Activated T-helper 1 cell treated with anti-CD3 and anti-CD28 coated beads, Interleukin-2, amount 50 U/mL, for 16 hours (primary cell): ENCODE measurements at regions not wholly inside any gene's neighbourhood (a gene's known extent, or its start where the extent isn't known, plus 50 kb on each side); places are given as distances from the start of the nearest gene placed in this dataset.

ENCODE experiments used
- DNase-seq, 2 donors: peaks; one replicate each; pipeline ENCODE4 v3.0.0-alpha.2; 2020; ENCODE audit warnings: low read depth in 1 of 2, low spot score in 1 of 2

DNA sequence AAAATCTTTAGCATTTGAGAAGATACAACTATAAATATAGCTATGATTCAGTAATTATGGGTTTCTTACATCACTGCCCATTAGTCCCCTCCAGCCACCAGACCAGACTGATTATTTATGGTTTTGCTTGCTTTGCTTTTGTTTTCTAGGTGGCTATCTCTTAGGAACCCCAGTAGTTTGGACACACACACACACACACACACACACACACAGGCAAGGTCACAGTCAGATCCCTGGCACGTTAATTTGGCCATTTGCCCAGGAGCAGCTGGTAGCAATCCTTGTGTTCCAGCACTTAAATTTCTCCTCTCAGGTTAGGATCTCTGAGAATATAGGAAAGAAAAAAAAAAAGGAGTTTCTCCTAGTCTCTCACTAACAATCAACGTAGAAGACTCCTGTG is 90.2 kb upstream of the RESF1 start:
- DNase-seq = no peak

DNA sequence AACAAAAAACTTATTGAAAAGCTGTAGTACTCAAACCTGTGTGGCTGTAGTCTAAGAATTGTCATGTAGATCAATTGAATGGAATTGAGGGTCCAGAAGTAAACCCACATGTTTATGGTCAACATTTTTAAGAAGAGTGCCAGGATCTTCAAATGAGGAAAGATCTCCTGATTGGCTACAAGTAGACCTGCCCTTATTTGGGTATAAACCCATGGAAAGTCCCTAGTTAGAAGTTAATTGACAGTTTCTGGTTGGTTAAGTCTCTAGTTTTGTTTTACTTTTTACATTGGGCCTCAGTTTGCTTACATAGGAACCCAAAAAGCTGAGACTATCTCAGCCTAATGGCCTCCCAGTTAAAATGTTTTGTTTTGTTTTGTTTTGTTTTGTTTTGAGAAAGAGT is 91.9 kb upstream of the RESF1 start:
- DNase-seq = no peak

DNA sequence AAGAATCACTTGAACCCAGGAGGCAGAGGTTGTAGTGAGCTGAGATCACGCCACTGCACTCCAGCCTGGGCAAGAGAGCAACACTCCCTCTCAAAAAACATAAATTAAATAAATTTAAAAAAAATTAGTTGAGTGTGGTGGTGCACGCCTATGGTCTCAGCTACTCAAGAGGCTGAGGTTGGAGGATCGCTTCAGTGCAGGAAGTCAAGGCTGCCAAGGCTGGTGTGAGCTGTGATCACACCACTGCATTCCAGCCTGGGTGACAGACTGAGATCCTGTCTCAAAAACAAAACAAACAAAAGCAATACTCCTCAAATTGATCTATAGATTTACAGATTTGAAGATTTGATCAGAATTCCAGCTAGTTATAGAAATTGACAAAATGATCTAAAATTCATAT is 92.7 kb upstream of the RESF1 start:
- no peak for DNase-seq

DNA sequence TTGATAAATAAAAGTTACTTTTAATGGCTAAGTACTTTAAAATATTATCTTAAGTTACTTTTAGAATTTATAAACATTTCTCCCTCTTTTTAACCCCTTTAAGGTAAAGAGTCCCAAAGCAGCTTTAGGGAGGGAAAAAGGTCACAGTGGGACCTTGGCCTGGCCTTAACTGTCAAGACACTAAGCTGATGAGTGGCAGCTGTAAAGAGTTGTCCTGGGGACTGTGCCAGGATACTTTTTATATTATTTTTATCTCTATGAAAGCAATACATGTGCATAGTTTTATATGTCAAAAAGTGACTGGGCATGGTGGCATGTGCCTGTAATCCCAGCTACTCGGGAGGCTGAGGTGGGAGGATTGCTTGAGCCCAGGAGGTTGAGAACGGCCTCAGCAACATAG is 94.2 kb upstream of the RESF1 start:
- DNase-seq = no peak

DNA sequence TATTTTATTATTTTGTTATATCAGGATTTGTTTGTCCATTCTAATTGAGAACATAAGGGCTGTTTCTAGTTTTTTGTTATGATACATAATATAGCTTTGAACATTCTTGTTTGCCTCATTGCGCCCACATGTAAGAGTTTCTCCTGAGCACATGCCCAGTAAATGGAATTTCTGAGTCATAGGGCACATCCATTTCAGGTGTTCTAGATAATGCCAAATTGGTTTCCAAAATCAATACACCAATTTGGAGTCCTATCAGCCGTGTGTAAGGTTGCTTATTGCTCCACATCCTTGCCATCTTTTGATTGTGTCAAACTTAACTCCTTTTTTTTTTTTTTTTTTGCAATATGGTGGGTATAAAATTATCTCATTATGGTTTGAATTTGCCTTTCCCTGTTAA is 97.9 kb upstream of the RESF1 start:
- no peak for DNase-seq

DNA sequence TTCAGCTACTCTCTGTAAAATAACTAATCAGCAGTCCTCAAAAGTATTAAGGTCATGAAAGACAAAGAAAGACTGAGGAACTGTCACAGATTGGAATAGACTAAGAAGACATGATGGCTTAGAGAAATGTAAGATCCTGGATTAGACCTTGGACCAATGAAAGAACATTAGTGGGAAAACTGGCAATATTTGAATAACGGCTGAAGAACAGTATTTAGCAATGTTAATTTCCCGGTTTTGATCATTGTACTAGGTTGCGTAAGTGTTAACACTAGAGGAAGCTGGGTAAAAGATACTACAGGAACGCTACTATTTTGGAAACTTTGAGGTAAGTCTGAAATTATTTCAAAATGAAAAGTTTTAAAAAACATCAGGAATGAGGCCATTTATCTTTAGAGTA is 98.8 kb upstream of the RESF1 start:
- DNase-seq = no peak

DNA sequence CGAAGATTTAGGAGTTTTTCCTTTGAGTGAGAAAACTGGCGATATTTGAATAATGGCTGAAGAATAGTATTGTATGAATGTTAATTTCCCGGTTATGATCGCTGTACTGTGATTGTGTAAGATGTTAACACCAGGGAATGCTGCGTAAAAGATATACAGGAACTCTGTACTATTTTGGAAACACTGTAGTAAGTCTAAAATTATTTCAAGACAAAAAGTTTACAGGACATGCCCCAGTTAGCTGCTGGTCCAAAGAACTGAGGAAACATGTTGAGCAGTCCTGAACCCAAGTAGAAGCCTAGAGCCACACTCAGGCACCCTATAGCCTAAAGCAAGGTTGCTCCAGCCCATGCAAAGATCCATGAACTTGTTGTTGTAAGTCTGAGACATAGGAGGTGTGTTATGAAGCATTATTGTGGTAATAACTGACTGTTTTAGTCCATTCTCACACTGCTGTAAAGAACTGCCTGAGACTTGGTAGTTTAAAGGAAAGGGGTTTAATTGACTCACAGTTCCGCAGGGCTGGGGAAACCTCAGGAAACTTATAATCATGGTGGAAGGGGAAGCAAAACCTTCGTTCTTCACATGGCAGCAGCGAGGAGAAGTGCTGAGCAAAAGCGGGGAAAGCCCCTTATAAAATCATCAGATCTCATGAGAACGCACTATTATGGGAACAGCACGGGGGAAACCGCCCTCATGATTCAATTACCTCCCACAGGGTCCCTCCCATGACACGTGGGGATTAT is 99.8 kb upstream of the RESF1 start:
- no peak for DNase-seq

DNA sequence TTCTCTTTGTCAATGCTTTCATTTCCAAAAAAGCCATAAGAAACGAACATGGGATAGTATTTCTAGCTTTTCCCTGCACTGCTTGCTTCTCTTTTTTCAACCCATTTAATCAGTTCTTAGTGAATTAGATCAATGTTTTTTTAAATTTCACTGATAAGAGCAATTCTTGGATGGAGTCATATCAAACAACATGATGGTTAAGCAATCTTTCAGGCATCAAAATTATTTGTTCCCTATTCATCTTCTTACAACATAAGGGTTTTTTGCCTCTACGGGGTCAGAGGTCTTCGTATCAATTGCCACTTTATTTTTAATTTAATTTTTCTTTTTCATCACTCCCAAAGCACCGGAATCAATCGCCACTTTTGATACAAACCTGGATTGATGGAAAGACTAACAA is 103.8 kb upstream of the RESF1 start:
- no peak for DNase-seq

DNA sequence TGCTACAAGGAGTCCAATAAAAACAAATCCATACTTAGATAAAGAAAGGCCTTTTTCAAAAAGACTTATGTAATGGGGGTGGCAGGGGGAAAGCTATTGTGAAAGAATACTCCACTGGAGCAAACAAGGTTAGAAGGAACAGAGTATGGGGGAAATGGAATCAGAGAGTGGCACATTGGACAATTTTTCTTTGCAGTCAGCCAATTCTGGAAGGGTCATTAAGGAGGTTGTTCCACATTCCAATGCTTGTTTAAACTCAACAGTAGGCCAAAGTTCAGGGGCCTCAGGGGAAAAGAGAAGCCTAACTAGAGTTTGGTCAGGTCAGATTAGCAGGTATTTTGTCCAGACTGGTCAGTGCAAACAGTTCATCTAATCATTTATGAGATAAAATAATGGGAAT is 105.2 kb upstream of the RESF1 start:
- no peak for DNase-seq

DNA sequence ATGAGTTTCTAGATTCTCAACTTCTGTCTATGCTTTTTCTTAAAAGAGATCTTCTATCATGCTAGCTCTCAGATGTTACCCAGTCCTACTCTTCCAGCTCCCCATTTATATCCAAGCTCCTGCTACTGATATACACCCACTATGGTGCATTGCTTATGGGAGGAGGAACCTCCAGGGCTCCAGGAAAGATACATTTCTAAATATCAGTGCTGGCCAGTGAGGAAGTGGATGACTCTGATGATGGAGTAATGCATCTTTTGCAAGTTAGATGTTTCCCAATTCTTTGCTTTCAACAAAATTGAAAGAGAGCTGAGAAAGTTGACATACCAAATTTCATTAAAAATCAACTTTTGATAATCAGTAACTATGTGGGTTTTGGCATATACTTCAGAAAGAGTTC is 105.7 kb upstream of the RESF1 start:
- DNase-seq = no peak

DNA sequence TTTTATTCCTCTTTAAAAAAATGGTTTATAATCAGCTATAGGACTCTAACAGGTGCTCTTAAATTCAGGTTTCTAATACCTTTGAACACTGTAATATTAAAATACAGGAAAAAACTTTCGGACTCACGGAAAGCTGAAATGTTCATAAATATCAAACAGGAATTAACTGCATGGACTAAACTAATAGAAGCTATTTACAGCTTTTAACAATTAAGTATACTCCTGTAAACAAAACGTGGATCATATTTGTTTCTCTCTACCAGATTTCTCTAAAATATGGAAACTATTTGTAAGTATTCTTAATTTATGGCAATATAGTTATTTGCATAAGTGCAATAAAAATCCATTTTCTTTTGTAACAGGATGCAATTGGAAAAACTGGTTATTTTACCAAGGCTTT is 108.9 kb upstream of the RESF1 start:
- DNase-seq = no peak

DNA sequence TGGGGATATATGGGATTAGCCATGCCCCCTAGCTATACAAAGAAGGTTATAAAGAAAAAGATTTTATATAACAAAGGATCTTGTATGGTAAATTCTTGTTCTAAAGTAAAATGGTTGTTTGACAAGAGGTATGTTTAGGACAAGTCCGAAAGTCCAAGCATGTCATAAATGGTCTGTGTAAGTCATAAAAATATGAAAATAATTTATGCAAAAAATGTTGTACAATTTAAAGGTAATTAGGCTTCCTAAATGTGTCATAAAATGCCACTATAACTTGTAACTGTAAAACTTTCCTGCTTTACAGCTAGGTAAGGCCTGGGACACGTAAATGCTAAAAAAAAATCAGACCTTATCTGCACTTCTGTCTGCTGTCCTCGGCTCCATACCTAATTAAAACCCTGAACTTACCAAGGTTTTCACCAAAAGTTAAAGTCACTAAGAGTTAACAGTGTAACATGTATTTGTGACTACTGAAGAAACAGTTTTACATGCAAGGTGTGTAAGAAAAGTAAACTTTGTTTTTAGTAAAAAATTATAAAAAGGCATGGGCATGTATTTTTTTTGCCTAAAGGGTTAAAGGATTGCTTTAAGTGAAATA is 110.0 kb upstream of the RESF1 start:
- no peak for DNase-seq

DNA sequence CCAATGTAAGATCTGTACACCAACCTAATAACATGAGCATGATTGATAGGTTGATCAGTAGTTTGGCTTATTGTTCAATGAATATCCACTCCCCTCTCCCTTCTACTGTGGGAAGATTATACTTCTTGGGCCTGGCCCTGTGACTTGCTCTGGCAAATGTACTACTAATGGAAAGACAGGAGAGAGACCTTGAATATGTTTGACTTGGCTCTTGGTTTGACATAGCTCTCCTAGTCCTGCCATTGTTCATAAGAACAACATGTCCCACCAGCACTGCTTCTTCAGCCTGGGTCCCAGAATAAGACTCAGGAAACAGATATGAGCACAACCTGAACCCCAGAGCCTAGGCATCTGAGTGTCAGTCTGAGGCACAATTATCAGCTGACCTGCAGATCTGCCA is 112.8 kb upstream of the RESF1 start:
- no peak for DNase-seq

DNA sequence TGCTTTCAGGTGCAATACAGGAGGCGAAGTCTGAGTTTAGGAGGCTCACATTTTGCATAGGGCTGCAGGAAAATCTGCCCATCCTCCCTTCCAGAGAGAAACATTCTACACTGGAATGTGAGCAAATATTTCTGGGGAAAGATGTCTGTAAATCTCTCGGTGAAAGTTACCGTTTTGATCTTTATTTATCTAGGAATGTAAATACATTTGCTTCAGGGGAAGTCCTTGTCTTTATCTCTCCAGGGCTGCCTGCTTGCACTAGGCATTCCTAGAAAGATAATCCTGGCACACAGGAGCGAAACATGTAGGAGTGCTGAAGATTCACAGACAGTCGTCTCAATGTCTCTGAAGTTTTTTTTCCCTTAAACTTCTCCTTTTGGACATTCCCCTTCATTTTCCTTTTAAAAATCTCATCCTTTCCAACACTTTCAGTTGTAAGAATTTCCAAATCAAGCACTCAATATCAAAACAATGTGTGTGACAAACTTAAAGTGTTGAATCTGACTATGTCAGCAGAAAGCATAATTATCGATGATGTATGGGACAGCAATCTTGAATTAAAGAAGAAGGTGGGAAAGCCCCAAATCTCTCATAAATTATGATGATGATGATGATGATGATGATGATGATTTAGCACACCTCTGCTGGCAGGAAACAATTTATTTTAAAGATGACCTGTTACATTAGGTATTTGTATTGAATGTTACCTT is 113.4 kb upstream of the RESF1 start:
- no peak for DNase-seq

DNA sequence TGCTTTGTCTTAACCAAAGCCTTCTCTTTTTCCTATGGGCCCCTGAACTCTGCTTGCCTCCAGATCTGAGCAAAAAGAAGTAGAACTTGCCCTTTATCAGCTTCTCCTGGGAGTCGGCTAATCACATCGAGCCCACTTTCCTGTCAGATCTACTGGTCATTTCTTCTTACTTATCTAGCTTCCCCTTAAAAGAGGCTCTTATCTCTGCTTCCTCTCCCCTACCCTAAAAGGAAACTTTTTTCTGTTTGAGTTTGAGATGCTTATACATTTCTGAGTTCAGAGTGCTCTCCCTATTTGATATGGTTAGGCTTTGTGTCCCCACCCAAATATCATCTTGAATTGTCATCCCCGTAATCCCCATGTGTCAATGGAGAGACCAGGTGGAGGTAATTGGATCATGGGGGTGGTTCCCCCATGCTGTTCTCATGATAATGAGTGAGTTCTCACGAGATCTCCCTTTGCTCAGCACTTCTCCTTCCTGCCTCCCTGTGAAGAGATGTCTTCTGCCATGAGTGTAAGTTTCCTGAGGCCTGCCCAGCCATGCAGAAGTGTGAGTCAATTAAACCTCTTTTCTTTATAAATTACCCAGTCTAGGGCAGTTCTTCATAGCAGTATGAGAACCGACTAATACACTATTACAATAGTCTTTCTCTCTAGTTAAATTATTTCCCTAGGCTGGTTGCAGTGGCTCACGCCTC is 114.7 kb upstream of the AMN1 start:
- no peak for DNase-seq

DNA sequence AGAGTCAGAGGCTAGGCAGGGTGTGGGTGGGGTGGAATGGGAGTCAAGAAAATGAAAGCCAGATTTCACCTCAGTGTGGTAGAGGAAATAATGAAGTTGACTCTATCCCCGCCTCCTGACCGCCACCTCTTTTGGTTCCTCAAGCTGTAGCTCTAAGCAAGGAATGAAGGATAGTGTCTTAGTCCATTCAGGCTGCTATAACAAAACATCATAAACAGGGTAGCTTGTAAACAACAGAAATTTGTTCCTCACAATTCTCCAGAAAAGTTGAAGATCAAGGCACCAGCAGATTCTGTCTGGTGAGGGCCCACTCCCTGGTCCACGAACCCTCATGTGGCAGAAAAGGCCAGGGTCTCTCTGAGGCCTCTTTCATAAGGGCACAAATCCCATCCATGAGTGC is 109.1 kb upstream of the AMN1 start:
- DNase-seq = no peak

DNA sequence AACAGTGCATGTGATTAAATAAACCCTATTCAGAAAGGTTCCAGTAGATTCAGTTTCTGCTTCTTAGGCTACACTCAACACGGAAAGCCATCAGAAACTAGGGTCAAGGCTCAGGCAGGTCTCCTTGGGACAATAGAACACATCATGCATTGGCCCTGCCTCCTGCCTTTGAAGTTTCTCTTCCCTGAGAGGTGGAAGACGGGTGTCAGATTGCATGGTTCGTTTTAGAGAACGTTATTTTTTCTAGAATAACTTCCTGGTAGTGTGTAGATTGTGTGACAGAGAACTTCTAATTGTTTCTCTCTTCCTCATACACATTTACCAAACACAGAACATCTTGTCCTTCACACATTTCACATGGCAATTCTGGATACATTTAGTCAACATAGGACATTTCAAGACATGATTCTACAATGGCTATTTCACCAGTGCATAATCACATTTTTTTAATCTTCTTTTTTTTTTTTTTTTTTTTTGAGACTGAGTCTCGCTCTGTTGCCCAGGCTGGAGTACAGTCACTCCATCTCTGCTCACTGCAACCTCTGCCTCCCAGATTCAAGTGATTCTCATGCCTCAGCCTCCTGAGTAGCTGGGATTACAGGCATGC is 106.6 kb upstream of the AMN1 start:
- DNase-seq = no peak

DNA sequence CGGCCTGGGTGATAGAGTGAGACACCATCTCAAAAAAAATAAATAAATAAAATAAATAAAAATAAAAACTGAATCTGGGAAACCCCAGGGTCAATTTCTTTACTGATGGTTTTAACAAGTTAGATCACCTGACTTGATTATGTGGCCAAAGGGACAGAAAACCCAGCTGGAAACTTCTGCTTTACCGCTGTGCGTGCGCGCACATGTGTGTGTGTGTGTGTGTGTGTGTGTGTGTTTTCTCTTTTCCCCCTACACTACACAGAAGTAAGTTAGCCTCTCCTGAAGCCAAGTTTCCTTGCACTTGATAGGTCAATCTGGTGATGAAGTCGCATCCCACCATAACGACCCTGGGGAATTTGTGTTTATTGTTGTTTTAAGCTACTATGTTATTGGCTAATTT is 105.3 kb upstream of the AMN1 start:
- DNase-seq = no peak

DNA sequence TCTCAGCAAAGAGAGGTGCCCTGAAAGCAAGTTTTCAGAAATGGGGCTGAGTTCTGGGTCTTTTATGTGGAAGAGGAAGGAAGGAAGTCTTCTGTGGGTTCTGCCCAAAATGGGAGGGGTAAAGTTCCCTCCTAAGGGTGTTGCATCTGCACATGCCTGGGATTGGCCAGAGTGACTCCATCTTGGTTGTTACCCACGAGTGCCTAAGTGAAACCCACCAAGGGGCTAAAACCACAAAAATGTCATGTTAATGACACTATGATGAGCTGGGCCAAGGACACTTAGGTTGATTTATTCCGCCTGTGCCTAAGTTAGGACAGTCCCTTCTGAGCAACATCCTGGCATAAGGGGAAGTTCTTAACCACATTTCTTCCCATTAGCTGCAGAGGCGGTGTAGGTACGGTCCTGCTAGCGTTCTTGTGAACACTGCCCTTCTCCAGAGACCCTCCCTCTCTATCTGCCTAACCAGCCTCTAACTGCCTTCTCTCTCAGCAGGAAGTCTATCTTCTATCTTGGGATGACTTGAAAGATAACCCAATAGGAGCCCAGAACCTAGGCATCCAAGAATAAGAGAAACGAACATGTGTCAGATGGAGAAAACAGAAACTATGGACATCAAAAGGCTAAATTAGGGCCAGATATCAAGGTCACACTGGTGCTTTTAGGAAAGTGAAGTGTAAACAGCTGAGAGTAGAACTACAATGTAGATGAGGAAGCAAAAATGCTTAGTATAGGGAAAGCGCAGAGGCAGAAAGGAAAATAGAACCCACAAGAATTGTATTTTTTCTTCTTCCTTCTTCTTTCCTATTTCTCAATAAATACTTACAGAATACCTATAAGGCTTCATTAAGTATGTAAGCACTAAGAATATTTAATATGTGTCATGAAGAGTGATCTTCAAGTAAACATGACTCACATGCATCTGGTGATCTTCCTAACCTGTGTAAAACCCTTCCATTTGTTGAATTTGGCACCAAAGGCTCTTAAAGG is 104.2 kb upstream of the AMN1 start:
- DNase-seq = no peak

DNA sequence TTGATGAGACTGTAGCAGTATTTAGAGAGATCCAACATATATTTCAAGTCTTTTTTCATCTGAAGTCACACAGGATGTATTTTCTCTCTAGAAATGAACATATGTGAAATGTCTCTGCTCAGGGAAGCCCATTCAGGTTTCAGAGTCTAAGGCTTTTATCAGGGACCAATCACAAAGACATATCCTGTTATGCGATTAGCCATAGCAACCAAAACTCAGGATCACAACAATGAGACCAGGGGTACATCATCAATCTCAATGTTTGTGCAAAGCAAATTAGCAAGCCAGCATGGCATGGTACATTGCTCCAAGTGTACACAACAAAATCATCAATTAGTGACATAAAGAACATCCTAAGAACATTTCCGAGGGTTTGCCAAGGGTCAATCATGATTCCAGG is 99.2 kb upstream of the AMN1 start:
- no peak for DNase-seq
